Mesothelial cell of epicardium (in vitro differentiated cells): ENCODE measurements at regions not wholly inside any gene's neighbourhood (a gene's known extent, or its start where the extent isn't known, plus 50 kb on each side); places are given as distances from the start of the nearest gene placed in this dataset.
A peak's percentile ranks its signal among the peaks of the same experiment; 100 is the strongest.
"Not testable (repeated sequence)": the region's sequence is repeated elsewhere in the genome, so short reads cannot be mapped to it uniquely, and the experiment has no call there.

ENCODE experiments used
- DNase-seq, 2 experiments: peaks; one replicate each; pipeline ENCODE4 v3.0.0; 2021; ENCODE audit warnings: low spot score in 2 of 2; ENCODE audit not compliant: unreplicated experiment in 2 of 2
- H3K27ac Mint-ChIP-seq: 2 replicates; pipeline ENCODE4 v1.8.0; 2021; ENCODE audit warnings: mixed read lengths
- H3K27me3 Mint-ChIP-seq: 2 replicates; pipeline ENCODE4 v1.8.0; 2021; ENCODE audit warnings: low read depth, mixed read lengths
- H3K36me3 Mint-ChIP-seq: 2 replicates; pipeline ENCODE4 v1.8.0; 2021; ENCODE audit warnings: mixed read lengths
- H3K4me1 Mint-ChIP-seq: 2 replicates; pipeline ENCODE4 v1.8.0; 2021; ENCODE audit warnings: mixed read lengths
- H3K4me3 Mint-ChIP-seq: 2 replicates; pipeline ENCODE4 v1.8.0; 2021; ENCODE audit warnings: mild to moderate bottlenecking, moderate library complexity, mixed read lengths
- H3K9me3 Mint-ChIP-seq: 2 replicates; pipeline ENCODE4 v1.8.0; 2021; ENCODE audit warnings: mixed read lengths
- TF ChIP-seq, protein P1 (sequence below): fragments of 200-600 bp; sonication (generic); IDR thresholded peaks from one replicate; pipeline ENCODE4 v1.5.0; 2021; ENCODE audit warnings: antibody characterized with exemption; ENCODE audit not compliant: unreplicated experiment

DNA sequence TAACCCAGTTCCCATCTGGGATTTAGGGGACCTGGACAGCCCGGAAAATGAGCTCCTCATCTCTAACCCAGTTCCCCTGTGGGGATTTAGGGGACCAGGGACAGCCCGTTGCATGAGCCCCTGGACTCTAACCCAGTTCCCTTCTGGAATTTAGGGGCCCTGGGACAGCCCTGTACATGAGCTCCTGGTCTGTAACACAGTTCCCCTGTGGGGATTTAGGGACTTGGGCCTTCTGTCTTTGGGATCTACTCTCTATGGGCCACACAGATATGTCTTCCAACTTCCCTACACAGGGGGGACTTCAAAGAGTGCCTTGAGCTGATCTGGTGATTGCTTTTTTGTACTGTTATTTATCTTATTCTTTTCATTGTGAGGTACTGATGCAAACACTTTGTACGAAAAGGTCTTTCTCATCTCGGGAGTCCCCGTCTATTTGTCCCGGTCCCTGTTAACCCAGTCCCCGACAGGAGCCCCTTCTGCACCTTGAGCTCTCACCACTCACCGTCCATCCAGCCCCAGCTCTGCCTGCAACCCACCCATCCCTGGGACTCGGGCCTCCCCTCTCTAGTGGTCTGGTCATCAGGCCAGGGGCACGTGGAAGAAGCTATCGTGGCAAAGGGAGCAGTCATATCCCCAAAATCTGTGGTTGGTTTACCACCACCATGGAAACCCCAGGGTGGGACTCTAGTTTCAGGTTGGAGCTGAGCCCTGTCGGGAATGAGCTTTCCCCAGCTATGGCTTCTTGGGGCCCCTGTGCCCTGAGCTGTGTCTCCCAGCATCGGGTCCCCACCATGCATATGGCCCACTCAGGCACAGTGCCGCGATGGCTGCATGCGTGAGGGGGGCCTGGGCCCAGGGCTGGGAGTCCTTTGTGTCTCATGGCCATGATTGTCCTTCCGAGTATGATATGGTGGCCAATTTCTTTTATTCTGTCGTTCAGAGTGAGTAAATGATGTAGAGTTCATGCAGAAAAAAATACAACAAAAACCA, 270.4 kb upstream of the PLCXD1 start:
- DNase-seq, H3K36me3 Mint-ChIP-seq, H3K9me3 Mint-ChIP-seq, H3K4me3 Mint-ChIP-seq, H3K27ac Mint-ChIP-seq, H3K4me1 Mint-ChIP-seq, H3K27me3 Mint-ChIP-seq: not testable (repeated sequence)

DNA sequence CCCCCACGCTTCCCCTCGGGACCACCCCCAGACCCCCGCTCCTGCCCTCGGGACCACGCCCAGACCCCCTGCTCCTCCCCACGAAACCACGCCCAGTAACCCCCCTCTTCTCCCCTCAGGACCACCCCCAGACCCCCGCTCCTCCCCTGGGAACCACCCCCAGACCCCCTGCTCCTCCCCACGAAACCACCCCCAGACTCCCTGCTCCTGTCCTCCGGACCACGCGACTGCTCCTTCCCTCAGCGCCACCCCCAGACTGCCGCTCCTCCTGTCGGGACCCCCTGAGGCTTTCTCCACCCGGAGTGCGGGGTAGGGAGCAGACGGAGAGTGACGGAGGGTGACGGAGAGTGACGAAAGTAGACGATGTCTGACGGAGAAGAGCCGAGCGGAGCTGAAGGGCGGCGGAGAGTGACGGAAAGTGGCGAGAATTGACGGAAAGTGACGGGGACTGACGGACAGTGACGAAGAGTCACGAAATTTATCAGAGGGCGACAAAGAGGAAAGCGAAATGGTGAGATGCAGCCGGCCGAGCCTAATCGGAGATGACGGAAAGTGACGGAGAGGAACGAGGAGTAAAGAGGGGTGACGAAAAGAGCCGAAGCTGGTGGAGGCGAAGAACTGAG, 267.2 kb upstream of the PLCXD1 start:
- H3K27me3 Mint-ChIP-seq, H3K9me3 Mint-ChIP-seq, H3K4me1 Mint-ChIP-seq, H3K36me3 Mint-ChIP-seq: not testable (repeated sequence)
- H3K4me3 Mint-ChIP-seq, result peak overlapping the region; percentile 63
- DNase-seq, result peak; percentile 15 to 39
- H3K27ac Mint-ChIP-seq, result peak overlapping the region; percentile 78

DNA sequence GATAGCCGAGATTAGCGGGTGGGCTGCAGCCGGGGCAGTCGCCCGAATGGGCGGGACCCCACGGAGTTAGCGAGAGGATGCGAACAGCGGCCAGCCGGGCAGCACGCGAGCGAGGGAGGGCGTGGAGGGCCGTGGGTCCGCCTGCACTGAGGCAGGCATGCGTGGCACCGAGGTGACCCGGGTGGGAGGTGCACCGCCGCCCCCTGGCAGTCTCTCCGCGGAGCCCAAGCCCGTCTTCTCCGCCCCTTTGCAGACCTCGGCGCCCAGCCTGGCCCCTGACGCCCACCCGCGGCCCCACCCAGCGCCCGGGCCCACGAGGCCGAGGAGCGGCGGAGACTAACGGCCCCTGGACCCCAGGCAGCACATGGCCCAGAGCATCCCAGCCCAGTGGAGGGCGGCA, 266.7 kb upstream of the PLCXD1 start:
- not testable (repeated sequence) for H3K4me3 Mint-ChIP-seq, H3K27ac Mint-ChIP-seq, H3K4me1 Mint-ChIP-seq, H3K9me3 Mint-ChIP-seq, H3K36me3 Mint-ChIP-seq, H3K27me3 Mint-ChIP-seq
- DNase-seq, result peak in 1 of 2 experiments; percentile 38

DNA sequence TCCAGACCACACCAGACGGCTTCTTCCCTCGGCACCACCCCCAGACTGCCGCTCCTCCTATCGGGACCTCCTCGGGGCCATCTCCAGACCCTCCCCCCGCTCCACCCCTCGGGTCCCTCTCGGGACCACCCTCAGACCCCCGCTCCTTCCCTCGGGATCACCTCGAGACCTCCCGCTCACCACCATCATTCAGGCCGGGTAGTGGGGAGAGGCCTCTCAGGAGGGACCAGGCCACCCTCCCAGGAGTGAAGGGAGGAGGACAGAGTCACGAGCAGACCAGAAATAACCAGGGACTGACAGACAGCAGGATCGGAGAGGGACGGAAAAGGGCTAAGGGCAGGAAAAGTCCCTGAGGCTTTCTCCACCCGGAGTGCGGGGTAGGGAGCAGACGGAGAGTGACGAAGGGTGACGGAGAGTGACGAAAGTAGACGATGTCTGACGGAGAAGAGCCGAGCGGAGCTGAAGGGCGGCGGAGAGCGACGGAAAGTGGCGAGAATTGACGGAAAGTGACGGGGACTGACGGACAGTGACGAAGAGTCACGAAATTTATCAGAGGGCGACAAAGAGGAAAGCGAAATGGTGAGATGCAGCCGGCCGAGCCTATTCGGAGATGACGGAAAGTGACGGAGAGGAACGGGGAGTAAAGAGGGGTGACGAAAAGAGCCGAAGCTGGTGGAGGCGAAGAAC, 262.3 kb upstream of the PLCXD1 start:
- not testable (repeated sequence) for H3K9me3 Mint-ChIP-seq, H3K27ac Mint-ChIP-seq, H3K4me3 Mint-ChIP-seq, H3K36me3 Mint-ChIP-seq, H3K4me1 Mint-ChIP-seq, H3K27me3 Mint-ChIP-seq
- DNase-seq, result peak; percentile 25 to 68

DNA sequence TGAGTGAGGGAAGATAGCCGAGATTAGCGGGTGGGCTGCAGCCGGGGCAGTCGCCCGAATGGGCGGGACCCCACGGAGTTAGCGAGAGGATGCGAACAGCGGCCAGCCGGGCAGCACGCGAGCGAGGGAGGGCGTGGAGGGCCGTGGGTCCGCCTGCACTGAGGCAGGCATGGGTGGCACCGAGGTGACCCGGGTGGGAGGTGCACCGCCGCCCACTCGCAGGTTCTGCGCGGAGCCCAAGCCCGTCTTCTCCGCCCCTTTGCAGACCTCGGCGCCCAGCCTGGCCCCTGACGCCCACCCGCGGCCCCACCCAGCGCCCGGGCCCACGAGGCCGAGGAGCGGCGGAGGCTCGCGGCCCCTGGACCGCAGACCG, 261.7 kb upstream of the PLCXD1 start:
- H3K9me3 Mint-ChIP-seq, H3K27me3 Mint-ChIP-seq, H3K36me3 Mint-ChIP-seq, H3K4me1 Mint-ChIP-seq, DNase-seq, H3K27ac Mint-ChIP-seq, H3K4me3 Mint-ChIP-seq: not testable (repeated sequence)

DNA sequence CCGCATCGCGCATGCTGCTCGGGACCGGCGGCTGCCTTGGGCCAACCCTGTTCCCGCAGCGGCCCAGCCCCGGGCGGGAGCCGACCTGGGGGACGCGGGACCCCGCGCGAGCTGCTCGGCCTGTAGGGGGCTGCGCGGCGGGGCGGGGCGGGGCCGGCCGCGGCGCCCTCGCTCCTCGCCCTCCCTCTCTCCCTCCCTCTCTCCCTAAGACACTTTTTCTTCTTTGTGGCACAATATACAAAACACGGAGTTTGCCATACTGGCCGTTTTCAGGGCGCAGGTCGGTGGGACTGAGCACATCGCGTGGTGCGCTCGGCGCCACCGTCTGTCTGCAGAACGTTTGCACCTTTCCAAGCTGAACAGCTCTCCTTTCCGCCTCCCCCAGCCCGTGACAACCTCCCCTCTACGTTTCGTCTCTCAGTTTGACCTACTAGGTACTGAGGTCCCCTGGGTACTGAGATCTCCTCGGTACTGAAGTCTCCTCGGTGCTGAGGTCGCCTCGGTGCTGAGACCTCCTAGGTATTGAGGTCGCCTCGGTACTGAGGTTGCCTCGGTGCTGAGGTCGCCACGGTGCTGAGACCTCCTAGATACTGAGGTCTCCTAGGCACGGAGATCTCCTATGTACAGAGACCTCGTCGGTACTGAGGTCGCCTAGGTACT, 261.1 kb upstream of the PLCXD1 start:
- no peaks in the 10 kb centered on the region for H3K36me3 Mint-ChIP-seq
- peak in 1 of 2 experiments; percentile 38 for DNase-seq

DNA sequence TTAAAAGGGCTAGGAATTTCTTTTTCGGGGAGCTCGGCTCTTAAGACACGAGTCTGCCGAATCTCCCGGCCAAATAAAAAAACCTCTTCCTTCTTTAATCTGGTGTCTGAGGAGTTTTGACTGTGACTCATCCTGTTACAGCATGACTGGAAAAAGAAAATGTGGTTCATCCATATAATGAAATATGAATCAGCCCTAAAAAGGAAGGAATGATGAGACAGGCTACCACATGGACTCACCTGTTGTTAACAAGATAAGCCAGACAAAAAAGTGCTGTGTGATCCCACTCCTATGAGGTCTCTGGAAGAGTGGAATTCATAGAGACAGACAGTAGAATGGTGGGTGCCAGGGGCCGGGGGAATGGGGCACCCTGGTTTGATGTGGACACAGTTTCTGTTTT, 257.0 kb upstream of the PLCXD1 start:
- not testable (repeated sequence) for H3K27ac Mint-ChIP-seq

More for the DNA sequence above, 261.1 kb upstream of the PLCXD1 start:
- H3K4me1 Mint-ChIP-seq, result peaks cover 4% of the 10 kb centered on the region
- no peaks in the 10 kb centered on the region for H3K9me3 Mint-ChIP-seq
- TF ChIP-seq, protein P1, sequence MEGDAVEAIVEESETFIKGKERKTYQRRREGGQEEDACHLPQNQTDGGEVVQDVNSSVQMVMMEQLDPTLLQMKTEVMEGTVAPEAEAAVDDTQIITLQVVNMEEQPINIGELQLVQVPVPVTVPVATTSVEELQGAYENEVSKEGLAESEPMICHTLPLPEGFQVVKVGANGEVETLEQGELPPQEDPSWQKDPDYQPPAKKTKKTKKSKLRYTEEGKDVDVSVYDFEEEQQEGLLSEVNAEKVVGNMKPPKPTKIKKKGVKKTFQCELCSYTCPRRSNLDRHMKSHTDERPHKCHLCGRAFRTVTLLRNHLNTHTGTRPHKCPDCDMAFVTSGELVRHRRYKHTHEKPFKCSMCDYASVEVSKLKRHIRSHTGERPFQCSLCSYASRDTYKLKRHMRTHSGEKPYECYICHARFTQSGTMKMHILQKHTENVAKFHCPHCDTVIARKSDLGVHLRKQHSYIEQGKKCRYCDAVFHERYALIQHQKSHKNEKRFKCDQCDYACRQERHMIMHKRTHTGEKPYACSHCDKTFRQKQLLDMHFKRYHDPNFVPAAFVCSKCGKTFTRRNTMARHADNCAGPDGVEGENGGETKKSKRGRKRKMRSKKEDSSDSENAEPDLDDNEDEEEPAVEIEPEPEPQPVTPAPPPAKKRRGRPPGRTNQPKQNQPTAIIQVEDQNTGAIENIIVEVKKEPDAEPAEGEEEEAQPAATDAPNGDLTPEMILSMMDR, result no peak
- H3K27ac Mint-ChIP-seq, result peak overlapping the region; percentile 93
- H3K4me3 Mint-ChIP-seq, result peak overlapping the region; percentile 85
- H3K27me3 Mint-ChIP-seq, result no peaks in the 10 kb centered on the region

More for the DNA sequence above, 257.0 kb upstream of the PLCXD1 start:
- not testable (repeated sequence) for H3K36me3 Mint-ChIP-seq, DNase-seq, H3K9me3 Mint-ChIP-seq, H3K4me3 Mint-ChIP-seq, H3K4me1 Mint-ChIP-seq, H3K27me3 Mint-ChIP-seq
